Fibroblast of peridontal ligament (primary cell): ENCODE measurements at regions not wholly inside any gene's neighbourhood (a gene's known extent, or its start where the extent isn't known, plus 50 kb on each side); places are given as distances from the start of the nearest gene placed in this dataset.
"Not testable (repeated sequence)": the region's sequence is repeated elsewhere in the genome, so short reads cannot be mapped to it uniquely, and the experiment has no call there.

Experiments used
- DNase-seq: peaks from one replicate; pipeline ENCODE4 v3.0.0-alpha.2; 2010; ENCODE audit errors: extremely low read depth

- no peak for DNase-seq
Measured at GRCh38 chrY:26638063-26638462, 1016.1 kb downstream of the CDY1 start.

GRCh38 chrY:26645856-26646255, 1023.9 kb downstream of the CDY1 start:
- not testable (repeated sequence) for DNase-seq

GRCh38 chrY:26648240-26648639, 1026.3 kb downstream of the CDY1 start:
- DNase-seq = not testable (repeated sequence)

GRCh38 chrY:26664245-26664644, 1042.3 kb downstream of the CDY1 start:
- DNase-seq = not testable (repeated sequence)

GRCh38 chrY:26666691-26667090, 1044.8 kb downstream of the CDY1 start:
- DNase-seq = not testable (repeated sequence)

GRCh38 chrY:26669243-26669642, 1047.3 kb downstream of the CDY1 start:
- DNase-seq = not testable (repeated sequence)

- peak; percentile 4 for DNase-seq
Measured at GRCh38 chrY:26670360-26670871, 1048.5 kb downstream of the CDY1 start.

- peak; percentile 19 for DNase-seq
Measured at GRCh38 chrY:26670881-26671879, 1049.3 kb downstream of the CDY1 start.
